HG02943 (cell line): ENCODE measurements at regions not wholly inside any gene's neighbourhood (a gene's known extent, or its start where the extent isn't known, plus 50 kb on each side); places are given as distances from the start of the nearest gene placed in this dataset.
A peak's percentile ranks its signal among the peaks of the same experiment; 100 is the strongest.
"Not testable (repeated sequence)": the region's sequence is repeated elsewhere in the genome, so short reads cannot be mapped to it uniquely, and the experiment has no call there.

ENCODE experiments used
- ATAC-seq: cut with Tn5 transposase; IDR thresholded peaks from one replicate; pipeline ENCODE4 v1.9.1; 2021; ENCODE audit warnings: mild to moderate bottlenecking, low read depth, moderate library complexity; ENCODE audit not compliant: unreplicated experiment

DNA sequence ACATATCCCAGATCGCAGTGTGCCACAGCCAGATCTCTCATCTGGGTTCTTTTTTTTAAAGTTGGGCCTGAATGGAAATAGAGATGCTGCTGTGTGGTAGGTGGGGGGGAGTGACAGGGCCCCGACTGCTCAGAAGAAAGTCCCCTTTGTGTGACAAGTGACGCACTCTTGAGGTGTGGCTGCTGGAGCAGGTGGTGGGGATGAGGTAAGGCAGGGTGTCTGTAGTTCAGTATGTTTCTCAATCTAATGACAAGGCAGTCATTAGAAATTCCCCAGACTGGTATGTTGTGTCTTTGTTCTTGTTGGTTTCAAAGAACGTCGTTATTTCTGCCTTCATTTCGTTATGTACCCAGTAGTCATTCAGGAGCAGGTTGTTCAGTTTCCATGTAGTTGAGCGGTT is 128.8 kb upstream of the TACR1 start:
- no peak for ATAC-seq

DNA sequence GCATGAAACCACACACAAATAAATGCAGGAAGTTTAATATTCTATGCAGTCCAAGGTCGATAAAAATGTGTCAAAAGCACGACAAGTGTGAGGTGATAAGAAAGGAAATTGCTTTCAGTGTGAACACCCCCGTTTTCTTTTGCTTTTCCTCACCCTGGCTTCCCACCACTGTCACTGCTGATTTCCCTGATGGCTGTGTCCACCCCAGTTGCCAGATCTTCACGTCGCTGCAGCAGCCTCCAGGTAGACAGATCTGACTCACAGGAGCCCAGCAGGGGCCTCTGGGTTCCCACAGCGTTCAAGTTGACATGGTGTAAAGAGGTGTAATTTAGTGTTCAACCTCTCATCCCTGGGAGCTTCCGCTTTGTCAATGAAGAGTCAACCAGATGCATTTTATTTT is 128.0 kb upstream of the TACR1 start:
- no peak for ATAC-seq

DNA sequence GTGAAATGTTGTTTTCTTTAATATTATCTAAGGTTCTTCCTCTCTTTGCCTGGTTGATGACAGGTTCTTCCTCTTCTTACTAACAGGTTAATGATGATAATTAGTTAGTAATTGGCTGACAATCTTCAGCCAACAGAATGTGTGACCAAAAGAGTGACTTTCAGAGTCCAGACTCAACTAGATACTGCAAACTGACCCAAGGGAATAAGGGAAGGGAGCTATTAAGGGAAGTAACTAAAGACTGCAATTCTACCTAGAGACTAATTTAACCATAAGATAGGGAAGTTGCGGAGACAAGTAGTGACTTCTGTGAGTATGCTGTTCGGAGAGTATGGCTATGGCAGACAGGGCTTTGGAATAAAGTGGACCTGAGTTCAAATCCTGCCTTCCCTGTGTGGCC is 127.3 kb upstream of the TACR1 start:
- ATAC-seq: no peak

DNA sequence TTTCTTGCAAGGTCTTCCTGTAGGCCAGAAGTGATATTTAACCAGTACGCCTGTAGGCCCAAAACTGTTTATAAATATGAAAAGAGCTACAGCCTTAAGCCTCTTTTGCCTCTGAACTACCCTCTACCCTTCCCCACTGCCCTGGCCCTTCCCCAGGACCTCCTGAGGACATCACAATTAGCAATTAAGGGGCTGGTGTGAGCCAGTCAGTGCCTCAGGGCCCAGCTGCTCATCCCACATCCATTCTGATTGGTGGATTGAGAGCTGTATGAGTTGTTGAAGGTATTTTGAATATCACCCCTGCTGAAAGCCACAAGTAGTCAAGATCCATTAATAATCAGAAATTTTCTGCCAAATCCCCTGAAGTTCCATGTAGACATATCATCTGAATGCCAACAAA is 126.3 kb upstream of the TACR1 start:
- no peak for ATAC-seq

DNA sequence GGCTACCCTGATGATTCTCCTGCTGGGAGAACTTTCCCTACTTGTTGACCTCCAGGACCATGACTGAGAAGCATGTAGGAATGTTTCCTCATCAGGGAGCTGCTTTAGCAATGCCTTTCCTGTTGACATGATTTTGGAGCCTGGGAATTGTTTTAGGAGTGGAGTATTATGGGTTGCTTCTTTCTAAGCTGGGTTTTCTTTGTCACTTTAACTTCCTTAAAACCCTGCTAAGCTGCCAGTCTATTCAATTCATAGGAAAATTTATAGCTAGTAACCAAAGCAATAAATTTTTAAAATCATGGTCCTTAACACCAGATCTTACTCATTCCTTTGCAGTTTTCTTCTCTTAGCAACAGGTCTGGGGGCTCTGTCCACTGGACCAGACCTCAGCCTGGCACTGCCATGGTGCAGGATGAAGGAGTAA is 125.6 kb upstream of the TACR1 start:
- no peak for ATAC-seq

DNA sequence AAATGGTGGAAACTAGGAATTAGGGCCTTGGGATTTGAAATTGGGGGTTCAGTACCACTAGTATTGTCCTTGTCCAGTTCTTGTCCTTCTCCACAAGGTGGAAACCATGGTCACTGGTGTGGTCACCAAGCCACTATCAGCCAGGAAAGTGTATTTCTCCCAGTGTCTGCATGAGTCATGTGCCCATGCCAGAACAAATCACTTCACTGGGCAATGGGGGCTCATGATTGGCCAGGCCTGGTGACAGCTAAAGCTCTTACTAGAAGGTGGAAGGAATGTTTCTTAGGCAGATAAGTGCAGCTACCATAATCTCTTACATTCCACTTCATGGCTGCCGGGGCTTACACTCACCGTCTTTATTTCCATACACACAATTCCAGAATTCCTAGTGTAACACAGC is 124.8 kb upstream of the TACR1 start:
- no peak for ATAC-seq

DNA sequence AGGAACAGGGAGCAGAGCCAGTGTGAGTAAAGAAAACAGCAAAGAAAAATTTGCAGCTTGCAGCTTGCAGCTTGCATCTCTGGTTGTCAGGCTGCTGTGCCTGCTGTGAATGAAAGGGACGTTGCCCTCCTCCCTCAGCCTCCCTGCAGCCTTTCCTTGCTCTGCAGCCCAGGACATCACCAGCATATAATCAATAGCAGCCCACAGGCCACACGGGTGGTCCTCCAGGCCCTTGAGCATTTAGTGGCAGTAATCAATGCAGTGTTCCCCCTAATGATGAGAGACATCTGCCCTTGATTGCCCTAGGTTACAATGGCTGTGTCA is 122.2 kb upstream of the TACR1 start:
- no peak for ATAC-seq

DNA sequence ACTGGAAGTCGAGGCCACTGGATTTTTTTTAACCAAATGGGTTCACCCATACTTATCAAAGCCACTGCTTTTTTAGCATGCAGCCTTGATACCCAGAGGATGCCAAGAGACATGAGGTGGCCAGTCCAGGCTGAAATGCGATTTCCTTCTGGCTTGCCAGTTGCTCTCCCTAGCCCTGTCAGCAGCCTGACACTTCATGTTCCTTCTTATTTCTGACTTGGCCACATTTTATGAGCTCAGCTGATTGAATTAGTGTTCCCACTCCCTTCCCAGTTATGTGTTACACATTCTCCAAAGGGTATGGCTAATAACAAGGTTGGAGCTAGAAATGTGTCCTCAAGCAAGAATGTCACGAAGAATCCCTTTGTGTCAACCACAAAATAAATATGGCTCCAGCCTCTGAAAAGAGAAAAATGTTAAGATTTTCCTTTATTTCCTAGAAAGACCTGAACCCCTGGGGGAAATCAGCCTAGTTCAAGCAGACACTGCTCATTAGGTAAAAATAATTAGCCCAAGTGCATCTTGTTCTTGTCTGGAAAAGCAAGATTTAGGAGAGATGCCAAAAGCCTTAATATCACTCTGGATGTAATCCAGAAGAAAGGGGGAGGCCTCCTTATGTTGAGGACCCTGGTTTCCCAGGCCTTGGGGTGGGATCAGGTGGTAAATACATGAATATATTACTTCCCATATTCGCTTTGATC is 121.7 kb upstream of the TACR1 start:
- no peak for ATAC-seq

DNA sequence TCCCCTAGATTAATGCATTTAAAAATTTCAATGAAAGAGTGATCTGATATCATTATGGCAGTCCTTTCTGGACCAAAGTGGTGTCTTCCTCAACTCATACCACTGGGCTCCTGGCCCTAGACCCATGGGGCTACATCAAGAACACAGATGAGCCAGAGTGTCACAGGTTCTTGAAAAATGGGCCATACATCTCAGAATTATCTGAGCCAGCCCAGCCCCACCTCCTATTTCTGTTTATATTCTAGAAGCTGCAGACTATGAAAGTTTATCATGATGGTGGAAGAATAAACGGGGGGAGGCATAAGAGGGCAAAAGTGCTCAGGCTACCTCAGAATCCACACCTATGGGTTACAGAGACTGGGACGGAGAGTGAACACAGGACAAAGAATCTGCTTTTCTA is 120.6 kb upstream of the TACR1 start:
- no peak for ATAC-seq

DNA sequence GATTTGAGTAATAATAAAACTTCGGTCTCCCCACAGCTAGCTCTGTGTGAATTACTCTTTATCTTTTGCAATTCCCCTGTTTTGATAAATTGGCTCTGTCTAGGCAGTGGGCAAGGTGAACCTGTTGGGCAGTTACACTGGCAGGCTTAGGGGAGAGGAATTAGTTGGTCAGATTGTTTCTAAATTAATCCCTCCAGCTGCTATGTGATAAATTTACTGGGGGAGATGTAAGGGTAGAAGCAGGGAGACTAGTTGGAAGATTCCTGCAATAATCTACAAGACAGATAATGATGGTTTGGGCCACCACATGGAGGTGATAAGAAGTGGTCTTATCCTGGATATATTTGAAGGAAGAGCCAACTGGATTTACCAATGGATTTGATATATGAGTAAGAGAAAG is 118.5 kb upstream of the TACR1 start:
- ATAC-seq: no peak

DNA sequence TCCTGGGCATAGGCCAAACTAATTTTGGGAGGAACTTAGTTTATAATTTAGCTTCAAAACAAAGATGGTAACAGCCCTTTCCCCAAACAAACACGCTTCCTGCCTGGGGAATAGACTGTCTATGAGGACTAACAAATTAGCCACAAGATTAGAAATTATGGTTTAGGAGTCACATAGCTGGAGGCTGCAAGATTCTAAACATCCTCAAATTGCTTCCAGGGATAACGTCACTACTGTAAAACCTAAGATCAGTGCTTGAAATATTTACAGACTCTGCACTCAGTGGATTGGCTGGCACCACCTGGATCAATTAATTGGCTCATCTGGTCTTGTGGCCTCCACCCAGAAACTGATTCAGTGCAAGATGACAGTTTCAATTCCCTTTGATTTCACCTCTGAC is 118.0 kb upstream of the TACR1 start:
- ATAC-seq: no peak

DNA sequence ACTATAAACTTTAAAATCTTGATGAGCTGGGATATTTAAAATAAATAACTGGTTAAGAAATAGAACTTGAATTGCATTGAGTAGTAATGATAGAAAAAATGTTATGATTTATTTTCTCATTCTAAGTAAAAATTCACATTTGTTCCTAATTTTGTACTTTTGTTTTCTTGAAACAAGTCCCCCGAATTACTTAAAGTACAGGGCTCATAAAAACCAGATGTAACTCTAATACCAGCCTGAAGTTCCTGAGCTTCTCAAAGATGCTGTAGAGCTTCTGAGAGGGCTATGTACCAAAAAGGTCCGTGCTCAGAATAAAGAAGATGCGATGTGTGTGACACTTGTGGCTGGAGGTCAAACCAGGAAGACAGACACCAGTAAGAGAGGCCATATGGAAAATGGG is 116.1 kb upstream of the TACR1 start:
- ATAC-seq: no peak

DNA sequence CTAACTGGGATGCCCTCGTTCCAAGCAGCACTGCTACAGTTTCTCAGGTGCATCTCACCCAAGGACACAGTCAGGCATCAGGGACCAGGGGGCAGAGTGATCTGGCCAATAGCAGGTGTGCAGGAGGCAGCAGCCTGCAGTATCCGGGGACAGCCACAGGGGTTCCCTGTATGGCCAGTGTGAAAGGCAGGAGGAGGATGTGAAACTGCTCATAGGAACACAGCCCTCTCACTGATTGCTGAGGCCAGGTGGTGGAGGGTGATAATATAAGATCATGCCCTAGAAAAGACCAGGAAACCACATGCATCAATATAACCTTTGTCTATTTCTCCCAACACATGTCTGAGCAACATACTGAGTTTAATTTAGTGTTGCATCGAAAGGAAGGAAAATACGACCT is 112.7 kb upstream of the TACR1 start:
- peak; percentile 100 for ATAC-seq

DNA sequence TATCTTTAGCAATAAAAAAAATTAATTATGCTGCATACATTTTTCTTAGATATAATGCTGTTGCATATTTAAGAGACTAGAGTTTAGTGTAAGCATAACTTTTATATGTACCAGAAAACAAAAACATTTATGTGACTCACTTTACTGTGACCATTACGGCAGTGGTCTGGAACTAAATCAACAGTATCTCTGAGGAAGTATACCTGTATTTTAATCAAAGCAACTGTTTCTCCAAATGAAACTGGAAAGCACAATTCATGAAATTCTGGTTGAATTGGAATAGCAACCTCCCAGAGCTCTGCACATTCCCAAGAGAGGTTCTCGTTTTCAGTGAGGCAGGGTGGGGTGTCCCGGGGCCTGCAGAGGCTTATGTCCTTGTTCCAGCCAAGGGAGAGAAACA is 112.2 kb upstream of the TACR1 start:
- no peak for ATAC-seq

DNA sequence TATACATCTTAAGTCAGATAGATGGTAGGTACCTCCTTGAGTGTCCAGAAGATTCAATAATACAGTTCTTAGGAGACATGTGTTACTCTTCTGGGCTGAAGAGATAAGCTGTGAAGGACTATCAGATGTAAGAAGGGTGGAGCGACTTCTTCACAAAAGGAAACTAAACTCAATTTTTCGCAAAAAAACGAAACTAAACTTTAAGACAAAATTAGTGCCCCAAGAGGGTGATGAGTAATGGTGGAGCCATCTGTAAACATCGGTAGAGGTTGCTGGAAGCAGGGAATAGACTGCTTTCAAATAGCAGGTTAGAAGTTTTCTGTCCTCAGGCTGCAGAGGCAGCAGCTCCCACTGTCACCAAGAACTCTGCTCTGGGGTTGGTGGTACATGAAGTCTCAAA is 111.6 kb upstream of the TACR1 start:
- ATAC-seq: no peak

DNA sequence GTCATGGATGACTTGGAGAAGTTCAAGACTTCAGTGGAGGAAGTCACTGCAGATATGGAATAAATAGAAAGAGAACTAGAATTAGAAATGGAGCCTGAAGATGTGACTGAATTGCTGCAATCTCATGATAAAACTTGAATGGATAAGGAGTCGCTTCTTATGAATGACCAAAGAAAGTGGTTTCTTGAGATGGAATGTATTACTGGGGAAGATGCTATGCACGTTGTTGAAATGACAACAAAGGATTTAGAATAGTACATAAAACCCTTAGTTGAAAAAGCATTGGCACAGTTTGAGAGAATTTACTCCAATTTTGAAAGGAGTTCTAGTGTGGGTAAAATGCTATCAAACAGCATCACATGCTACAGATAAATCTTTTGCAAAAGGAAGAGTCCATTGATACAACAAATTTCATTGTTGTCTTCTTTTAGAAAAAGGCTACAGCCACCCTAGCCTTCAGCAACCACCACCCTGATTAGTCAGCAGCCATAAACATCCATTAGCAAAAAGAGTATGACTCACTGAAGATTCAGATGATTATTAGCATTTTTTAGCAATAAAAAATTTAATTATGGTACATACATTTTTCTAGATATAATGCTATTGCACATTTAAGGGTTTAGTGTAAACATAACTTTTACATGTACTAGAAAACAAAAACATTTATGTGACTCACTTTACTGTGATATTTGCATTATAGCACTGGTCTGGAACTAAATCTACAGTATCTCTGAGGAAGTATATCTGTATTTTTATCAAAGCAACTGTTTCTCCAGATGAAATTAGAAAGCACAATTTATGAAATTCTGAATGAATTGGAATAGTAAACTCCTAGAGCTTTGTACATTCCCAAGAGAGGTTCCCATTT is 110.5 kb upstream of the TACR1 start:
- ATAC-seq: no peak

DNA sequence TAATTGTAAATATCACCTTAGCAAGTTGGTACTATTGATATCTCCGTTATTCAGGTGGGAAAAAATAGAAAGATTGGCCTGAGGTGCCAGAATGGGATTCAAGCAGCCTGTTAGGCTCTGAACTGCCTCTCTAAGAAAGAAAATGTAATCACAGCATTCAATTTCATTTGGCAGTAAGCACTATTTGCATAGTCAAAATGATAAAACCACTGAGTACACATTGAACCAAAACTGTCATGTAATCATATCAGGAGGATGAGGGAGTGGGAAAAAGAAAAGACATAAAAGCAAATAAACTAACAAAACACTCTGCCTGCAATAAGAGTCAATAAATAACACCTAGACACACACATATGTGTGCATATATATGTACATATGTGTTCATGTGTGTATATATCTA is 103.9 kb upstream of the TACR1 start:
- no peak for ATAC-seq

DNA sequence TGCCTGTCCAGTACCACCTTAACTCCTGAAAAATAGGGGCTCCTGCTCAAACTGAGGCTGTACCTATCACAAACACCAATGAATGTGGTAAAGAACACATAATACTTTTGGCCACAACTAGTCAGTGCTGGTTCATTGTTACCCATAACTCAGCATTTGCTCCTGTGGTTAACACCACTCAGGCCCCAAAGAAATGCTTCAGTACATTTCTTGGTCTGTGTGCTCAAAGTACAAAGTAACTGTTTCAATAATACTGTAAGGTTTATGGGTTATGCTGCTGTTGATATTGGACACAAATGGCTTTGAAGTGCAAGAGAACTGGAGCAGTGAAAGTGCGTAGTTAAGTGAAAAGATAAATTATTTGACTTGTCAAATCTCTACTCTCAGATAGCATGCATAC is 95.0 kb upstream of the TACR1 start:
- ATAC-seq: no peak

DNA sequence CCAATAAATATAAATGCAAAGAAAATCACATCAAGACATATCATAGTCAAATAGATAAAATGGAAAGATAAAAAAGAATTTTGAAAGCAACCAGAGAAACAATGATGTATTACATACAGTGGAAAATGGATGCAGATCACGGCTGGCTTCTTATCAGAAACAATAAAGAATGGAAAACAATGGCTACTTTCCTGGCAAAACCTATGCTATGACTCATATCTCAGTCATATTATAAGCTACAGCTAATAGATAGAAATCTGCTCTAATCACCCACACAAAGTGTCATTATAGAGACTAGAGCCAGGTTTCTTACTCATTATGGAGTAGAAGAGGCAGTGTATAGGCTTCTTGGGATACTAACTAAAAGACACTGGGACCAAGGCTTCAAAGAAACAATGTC is 93.5 kb upstream of the TACR1 start:
- ATAC-seq: no peak

DNA sequence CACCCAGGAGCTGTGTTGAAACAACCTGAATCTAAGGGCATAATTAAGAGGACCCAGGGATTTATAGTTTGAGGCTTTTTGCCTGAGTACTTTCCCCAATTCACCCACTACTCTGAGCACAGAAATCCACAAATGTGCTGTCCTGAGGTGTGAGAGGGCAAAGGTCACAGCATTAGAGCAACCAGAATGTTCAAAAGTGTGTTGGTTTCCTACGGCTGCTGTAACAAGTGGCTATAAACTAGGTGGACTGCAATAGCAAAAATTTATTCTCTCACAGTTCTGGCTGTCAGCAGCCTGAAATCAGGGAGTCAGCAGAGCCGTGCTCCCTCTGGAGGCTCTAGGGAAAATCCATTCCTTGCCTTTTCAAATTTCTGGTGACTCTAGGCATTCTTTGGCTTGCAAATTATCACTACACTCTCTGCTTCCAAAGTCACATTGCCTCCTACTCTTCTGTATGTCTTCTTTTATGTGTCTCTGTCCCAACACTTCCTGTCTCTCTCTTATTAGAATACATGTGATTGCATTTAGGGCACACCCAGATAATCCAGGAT is 91.4 kb upstream of the TACR1 start:
- ATAC-seq: no peak

DNA sequence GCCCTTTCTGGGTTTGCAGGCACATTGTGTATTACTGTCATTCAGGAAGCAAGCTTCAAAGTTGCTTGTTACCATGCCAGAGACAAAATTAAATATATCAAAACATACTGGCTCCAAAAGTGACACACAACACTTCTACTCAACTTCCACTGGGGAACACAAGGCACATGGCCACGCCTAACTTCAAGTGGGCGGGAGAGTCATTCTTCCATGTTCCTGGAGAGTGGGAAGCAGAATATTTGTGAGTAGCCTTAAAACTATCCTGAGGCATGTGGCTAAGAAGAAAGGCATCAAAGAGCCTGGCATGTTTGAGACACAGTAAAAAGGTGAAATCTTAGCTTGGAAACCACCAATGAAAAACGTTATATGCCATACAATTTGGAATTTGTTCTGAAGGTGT is 90.5 kb upstream of the TACR1 start:
- no peak for ATAC-seq

DNA sequence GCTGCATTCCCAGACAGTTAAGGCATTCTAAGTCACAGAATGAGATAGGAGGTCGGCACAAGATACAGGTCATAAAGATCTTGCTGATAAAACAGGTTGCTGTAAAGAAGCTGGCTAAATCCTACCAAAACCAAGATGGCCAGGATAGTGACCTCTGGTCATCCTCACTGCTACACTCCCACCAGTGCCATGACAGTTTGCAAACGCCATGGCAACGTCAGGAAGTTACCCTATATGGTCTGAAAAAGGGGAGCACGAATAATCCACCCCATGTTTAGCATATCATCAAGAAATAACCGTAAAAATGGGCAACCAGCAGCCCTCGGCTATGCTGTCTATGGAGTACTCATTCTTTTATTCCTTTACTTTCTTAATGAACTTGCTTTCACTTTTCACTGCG is 89.9 kb upstream of the TACR1 start:
- ATAC-seq: not testable (repeated sequence)
